Fibroblast of mammary gland (primary cell): ENCODE measurements at regions not wholly inside any gene's neighbourhood (a gene's known extent, or its start where the extent isn't known, plus 50 kb on each side); places are given as distances from the start of the nearest gene placed in this dataset.
A peak's percentile ranks its signal among the peaks of the same experiment; 100 is the strongest.

Experiments
- DNase-seq: peaks from one replicate; pipeline ENCODE4 v3.0.0-alpha.2; 2010; ENCODE audit warnings: low read depth
- H3K4me3 ChIP-seq: 2 replicates; pipeline ENCODE4 v1.5.1; 2011; ENCODE audit warnings: low read depth, mild to moderate bottlenecking, low read length, moderate library complexity; ENCODE audit not compliant: control insufficient read depth
- CTCF ChIP-seq: conservative IDR thresholded peaks from 2 replicates; pipeline ENCODE4 v1.5.1; 2011; ENCODE audit warnings: low read depth, low read length, inconsistent platforms; ENCODE audit not compliant: control insufficient read depth, insufficient read depth

GRCh38 chr16:49021136-49021535, 260.5 kb downstream of the CBLN1 start:
- peak; percentile 96 for DNase-seq

GRCh38 chr16:49020436-49020835, 261.2 kb downstream of the CBLN1 start:
- DNase-seq: no peak
- TF ChIP-seq CTCF: no peak
- no peak overlapping the region for H3K4me3 ChIP-seq

More at GRCh38 chr16:49021136-49021535, 260.5 kb downstream of the CBLN1 start:
- no peak overlapping the region for H3K4me3 ChIP-seq
- no peak for TF ChIP-seq CTCF

- no peak overlapping the region for H3K4me3 ChIP-seq
- no peak for TF ChIP-seq CTCF
These were observed 261.8 kb downstream of the CBLN1 start for GRCh38 chr16:49019831-49020230.

GRCh38 chr16:49019081-49019633, 262.5 kb downstream of the CBLN1 start:
- peak; percentile 80 for DNase-seq
- H3K4me3 ChIP-seq: no peak overlapping the region
- TF ChIP-seq CTCF: no peak

More at GRCh38 chr16:49019831-49020230, 261.8 kb downstream of the CBLN1 start:
- DNase-seq: no peak

- DNase-seq: no peak
- TF ChIP-seq CTCF: no peak
- H3K4me3 ChIP-seq: no peak overlapping the region
These were observed 263.2 kb downstream of the CBLN1 start for GRCh38 chr16:49018259-49018931.

- no peak for DNase-seq
- H3K4me3 ChIP-seq: no peak overlapping the region
- TF ChIP-seq CTCF: no peak
These were observed 264.1 kb downstream of the CBLN1 start for GRCh38 chr16:49017501-49017900.
